Progenitor cell of endocrine pancreas (in vitro differentiated cells): ENCODE measurements at regions not wholly inside any gene's neighbourhood (a gene's known extent, or its start where the extent isn't known, plus 50 kb on each side); places are given as distances from the start of the nearest gene placed in this dataset.

ENCODE experiments used
- DNase-seq: peaks from one replicate; pipeline ENCODE4 v3.0.0; 2021; ENCODE audit warnings: low spot score; ENCODE audit not compliant: unreplicated experiment
- H3K27ac Mint-ChIP-seq: 2 replicates; pipeline ENCODE4 v1.8.0; 2021; ENCODE audit warnings: mild to moderate bottlenecking, moderate library complexity, mixed read lengths
- H3K27me3 Mint-ChIP-seq: 2 replicates; pipeline ENCODE4 v1.8.0; 2021; ENCODE audit warnings: mixed read lengths
- H3K36me3 Mint-ChIP-seq: 2 replicates; pipeline ENCODE4 v1.8.0; 2022; ENCODE audit warnings: mixed read lengths; ENCODE audit not compliant: insufficient read depth
- H3K4me1 Mint-ChIP-seq: 2 replicates; pipeline ENCODE4 v1.8.0; 2021; ENCODE audit warnings: low read depth, mixed read lengths
- H3K4me3 Mint-ChIP-seq: 2 replicates; pipeline ENCODE4 v1.8.0; 2021; ENCODE audit warnings: low read depth, mild to moderate bottlenecking, moderate library complexity, mixed read lengths
- H3K9me3 Mint-ChIP-seq: 2 replicates; pipeline ENCODE4 v1.8.0; 2021; ENCODE audit warnings: low read depth, mixed read lengths
- CTCF ChIP-seq: fragments of 200-600 bp; sonication (generic); IDR thresholded peaks from one replicate; pipeline ENCODE4 v1.5.0; 2021; ENCODE audit warnings: antibody characterized with exemption, mild to moderate bottlenecking; ENCODE audit not compliant: unreplicated experiment

DNA sequence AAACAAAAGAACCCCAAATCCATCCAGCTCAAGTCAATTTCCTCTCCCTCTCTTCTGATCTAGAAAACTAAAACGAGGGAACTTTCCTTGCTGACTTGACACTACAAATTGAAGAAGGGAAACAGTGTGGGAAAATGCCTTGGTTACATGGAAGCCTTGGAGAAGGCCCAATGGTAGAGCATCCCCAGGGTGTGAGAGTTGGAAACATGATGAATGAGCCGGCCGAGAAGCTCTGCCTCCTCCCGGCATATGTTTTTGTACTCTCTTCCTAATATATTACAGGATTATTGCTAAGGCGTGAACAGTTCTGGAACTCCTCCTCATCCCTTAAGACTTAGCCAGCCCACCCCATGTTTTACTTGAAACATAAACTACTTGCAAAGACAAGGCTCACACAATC is 618.2 kb upstream of the MGMT start:
- Mint-ChIP-seq H3K4me1 (no peaks in the 10 kb centered on the region), H3K36me3 (no peaks in the 10 kb centered on the region), H3K27ac (no peak overlapping the region), H3K9me3 (no peaks in the 10 kb centered on the region), H3K27me3 (peaks cover 29% of the 10 kb centered on the region), H3K4me3 (no peak overlapping the region)
- no peak for TF ChIP-seq CTCF
- DNase-seq, result no peak

DNA sequence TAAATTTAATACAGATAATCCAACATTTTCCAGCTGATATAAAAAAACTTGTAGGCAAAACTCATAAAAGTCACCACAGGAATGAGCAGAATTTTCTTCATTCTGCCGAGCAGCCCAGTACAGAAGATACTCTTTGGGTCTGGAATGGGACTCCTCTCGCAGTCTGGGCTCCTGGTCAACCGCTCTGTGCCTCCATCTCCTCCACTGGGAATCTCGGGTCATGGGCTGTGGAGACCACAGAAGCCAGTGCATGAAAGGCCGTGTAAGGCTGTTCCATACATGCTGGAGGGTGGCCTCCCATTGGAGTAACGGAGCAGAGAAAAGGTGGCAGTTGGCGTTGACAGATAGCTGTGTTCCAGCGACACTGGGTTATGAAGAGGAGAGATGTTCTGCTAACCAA is 616.4 kb upstream of the MGMT start:
- Mint-ChIP-seq H3K27me3 (peaks cover 29% of the 10 kb centered on the region), H3K27ac (peak overlapping the region; percentile 64), H3K4me3 (no peak overlapping the region), H3K36me3 (no peaks in the 10 kb centered on the region), H3K4me1 (peaks cover 12% of the 10 kb centered on the region), H3K9me3 (no peaks in the 10 kb centered on the region)
- DNase-seq, result no peak
- TF ChIP-seq CTCF, result no peak

DNA sequence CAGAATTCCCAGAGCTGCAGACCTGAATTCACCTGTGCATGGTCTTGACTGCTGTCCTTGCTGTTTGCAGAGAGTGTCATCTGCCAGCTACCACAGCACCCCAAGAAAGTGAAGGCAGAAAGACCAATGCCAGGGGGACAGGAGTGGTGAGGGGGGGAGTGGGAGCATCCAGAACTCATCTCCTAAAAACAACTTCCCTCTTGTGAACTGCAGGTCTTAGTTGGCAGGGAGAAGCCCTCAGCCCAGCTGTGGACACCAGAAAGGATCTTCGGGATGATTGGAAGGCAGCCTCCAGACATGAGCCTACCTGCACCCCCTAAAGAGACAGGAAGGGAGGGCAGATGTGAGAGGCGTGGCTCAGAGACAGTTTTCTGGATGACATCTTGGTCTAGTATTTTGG is 615.8 kb upstream of the MGMT start:
- H3K4me1 Mint-ChIP-seq, result peaks cover 12% of the 10 kb centered on the region
- DNase-seq, result no peak
- no peaks in the 10 kb centered on the region for H3K9me3 Mint-ChIP-seq
- no peak overlapping the region for H3K4me3 Mint-ChIP-seq
- H3K27ac Mint-ChIP-seq, result no peak overlapping the region
- no peaks in the 10 kb centered on the region for H3K36me3 Mint-ChIP-seq
- peaks cover 29% of the 10 kb centered on the region for H3K27me3 Mint-ChIP-seq
- no peak for TF ChIP-seq CTCF

DNA sequence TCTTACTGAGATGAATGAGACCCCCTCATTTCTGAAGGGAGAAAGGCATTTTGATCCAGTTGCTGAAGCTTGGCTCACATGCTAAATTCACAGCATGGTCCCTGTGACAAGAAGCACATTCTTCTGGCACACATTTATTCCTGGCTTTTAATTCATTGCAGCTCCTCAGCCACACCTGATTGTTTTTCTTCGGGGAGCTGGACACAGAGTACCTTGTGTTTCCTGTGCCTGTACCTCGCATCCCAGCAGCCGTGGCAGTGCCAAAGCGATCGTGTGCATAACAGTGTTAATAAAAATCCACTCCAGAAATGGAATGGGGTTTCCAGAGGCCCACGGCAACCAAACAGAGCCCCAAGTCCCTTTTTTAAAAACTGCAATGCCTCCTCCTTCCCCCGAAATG is 615.3 kb upstream of the MGMT start:
- DNase-seq, result no peak
- no peak for TF ChIP-seq CTCF
- Mint-ChIP-seq H3K27ac (no peak overlapping the region), H3K4me1 (peaks cover 12% of the 10 kb centered on the region), H3K36me3 (no peaks in the 10 kb centered on the region), H3K4me3 (no peak overlapping the region), H3K27me3 (peaks cover 29% of the 10 kb centered on the region), H3K9me3 (no peaks in the 10 kb centered on the region)

GRCh38 chr10:128852449-128852848 is 614.6 kb upstream of the MGMT start:
- Mint-ChIP-seq H3K27ac (no peak overlapping the region), H3K4me3 (no peak overlapping the region), H3K27me3 (peaks cover 28% of the 10 kb centered on the region), H3K36me3 (no peaks in the 10 kb centered on the region), H3K4me1 (peaks cover 12% of the 10 kb centered on the region), H3K9me3 (no peaks in the 10 kb centered on the region)
- no peak for DNase-seq
- TF ChIP-seq CTCF, result no peak
